OCI-LY1 (cell line): ENCODE measurements at regions not wholly inside any gene's neighbourhood (a gene's known extent, or its start where the extent isn't known, plus 50 kb on each side); places are given as distances from the start of the nearest gene placed in this dataset.

Source experiments
- H2AFZ ChIP-seq: fragments of 200-600 bp; sonication (generic), shearing (Covaris generic); 2 replicates; pipeline ENCODE4 v1.6.0; 2014; ENCODE audit warnings: antibody characterized with exemption, mild to moderate bottlenecking, low read length
- H3F3A ChIP-seq: fragments of 200-600 bp; sonication (generic), shearing (Covaris generic); 2 replicates; pipeline ENCODE4 v1.6.0; 2014; ENCODE audit warnings: mild to moderate bottlenecking, antibody characterized with exemption, low read length, moderate library complexity; ENCODE audit not compliant: insufficient read depth
- H3K27ac ChIP-seq: fragments of 200-600 bp; sonication (generic); 2 replicates; pipeline ENCODE4 v1.5.1; 2014; ENCODE audit warnings: low read length, mixed run types, mild to moderate bottlenecking, low read depth; ENCODE audit not compliant: poor library complexity, severe bottlenecking
- H3K27me3 ChIP-seq: fragments of 200-600 bp; sonication (generic); 2 replicates; pipeline ENCODE4 v1.6.0; 2014; ENCODE audit warnings: antibody characterized with exemption, mild to moderate bottlenecking, low read length, moderate library complexity; ENCODE audit not compliant: insufficient read depth
- H3K36me3 ChIP-seq: fragments of 200-600 bp; sonication (generic); 2 replicates; pipeline ENCODE4 v1.6.1; 2014; ENCODE audit warnings: mild to moderate bottlenecking, antibody characterized with exemption, low read length, moderate library complexity, mixed read lengths; ENCODE audit not compliant: insufficient read depth
- H3K4me1 ChIP-seq: fragments of 200-600 bp; sonication (generic); 2 replicates; pipeline ENCODE4 v1.5.1; 2014; ENCODE audit warnings: mild to moderate bottlenecking, low read length, moderate library complexity; ENCODE audit not compliant: insufficient read depth, severe bottlenecking
- H3K4me2 ChIP-seq: fragments of 200-600 bp; sonication (generic), shearing (Covaris generic); 2 replicates; pipeline ENCODE4 v1.6.1; 2014; ENCODE audit warnings: low read length
- H3K4me3 ChIP-seq: fragments of 200-600 bp; sonication (generic); 2 replicates; pipeline ENCODE4 v1.5.1; 2014; ENCODE audit warnings: low read length, low read depth, mild to moderate bottlenecking, mixed read lengths; ENCODE audit not compliant: poor library complexity, severe bottlenecking
- H3K79me2 ChIP-seq: fragments of 200-600 bp; shearing (Covaris generic); 2 replicates; pipeline ENCODE4 v1.6.1; 2016; ENCODE audit warnings: mixed run types, low read length, mixed read lengths; ENCODE audit not compliant: insufficient read depth
- H3K9ac ChIP-seq: fragments of 200-600 bp; sonication (generic), shearing (Covaris generic); 2 replicates; pipeline ENCODE4 v1.6.1; 2014; ENCODE audit warnings: mild to moderate bottlenecking, low read length, mixed read lengths
- H3K9me2 ChIP-seq: fragments of 200-600 bp; sonication (generic), shearing (Covaris generic); 2 replicates; pipeline ENCODE4 v1.6.1; 2014; ENCODE audit warnings: low read depth, mild to moderate bottlenecking, low read length, mixed read lengths
- H3K9me3 ChIP-seq: fragments of 200-600 bp; shearing (Covaris generic); 2 replicates; pipeline ENCODE4 v1.6.1; 2014; ENCODE audit warnings: low read length, mixed read lengths
- H4K20me1 ChIP-seq: fragments of 200-600 bp; sonication (generic), shearing (Covaris generic); 2 replicates; pipeline ENCODE4 v1.6.0; 2016; ENCODE audit warnings: mild to moderate bottlenecking, low read length; ENCODE audit not compliant: insufficient read depth
- EZH2 ChIP-seq: fragments of 200-600 bp; sonication (generic), shearing (Covaris generic); IDR thresholded peaks from 2 replicates; pipeline ENCODE4 v1.8.0; 2017; ENCODE audit warnings: borderline replicate concordance, mixed run types, mild to moderate bottlenecking, antibody characterized with exemption, low read length, moderate library complexity, mixed read lengths
- TF ChIP-seq, protein P1 (sequence below): fragments of 200-600 bp; sonication (generic), shearing (Covaris generic); IDR thresholded peaks from 2 replicates; pipeline ENCODE4 v1.5.1; 2017; ENCODE audit warnings: mild to moderate bottlenecking, antibody characterized with exemption, low read length, moderate library complexity, mixed read lengths

DNA sequence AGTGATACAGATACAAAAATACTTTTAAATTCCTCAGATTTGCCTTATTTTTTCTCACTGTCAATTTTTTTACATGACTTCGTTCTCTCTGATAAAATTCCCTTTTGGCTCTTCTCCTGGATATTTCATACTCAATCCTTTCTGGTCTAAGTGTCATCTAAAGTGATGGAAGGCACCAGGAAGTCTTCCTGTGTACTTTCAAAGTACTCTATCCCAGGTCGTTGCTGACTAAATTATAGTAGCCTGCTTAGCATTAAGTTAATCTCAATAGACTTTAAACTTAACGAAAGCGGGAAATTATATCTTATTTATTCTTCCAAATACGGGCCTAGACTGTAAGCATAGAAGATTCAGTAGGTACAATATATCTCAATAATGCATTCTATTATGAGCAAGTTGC, 67.8 kb downstream of the CASP12 start:
- Histone ChIP-seq H3K4me3 (no peak overlapping the region), H3K27ac (no peak overlapping the region), H3K36me3 (no peaks in the 10 kb centered on the region), H3K4me1 (no peaks in the 10 kb centered on the region), H2AFZ (no peak overlapping the region), H3K9me2 (no peaks in the 10 kb centered on the region), H3K27me3 (no peaks in the 10 kb centered on the region), H3F3A (no peaks in the 10 kb centered on the region), H4K20me1 (no peaks in the 10 kb centered on the region), H3K9me3 (no peaks in the 10 kb centered on the region), H3K79me2 (no peaks in the 10 kb centered on the region), H3K4me2 (no peak overlapping the region), H3K9ac (no peak overlapping the region)
- TF ChIP-seq EZH2: no peak
- TF ChIP-seq, protein P1, sequence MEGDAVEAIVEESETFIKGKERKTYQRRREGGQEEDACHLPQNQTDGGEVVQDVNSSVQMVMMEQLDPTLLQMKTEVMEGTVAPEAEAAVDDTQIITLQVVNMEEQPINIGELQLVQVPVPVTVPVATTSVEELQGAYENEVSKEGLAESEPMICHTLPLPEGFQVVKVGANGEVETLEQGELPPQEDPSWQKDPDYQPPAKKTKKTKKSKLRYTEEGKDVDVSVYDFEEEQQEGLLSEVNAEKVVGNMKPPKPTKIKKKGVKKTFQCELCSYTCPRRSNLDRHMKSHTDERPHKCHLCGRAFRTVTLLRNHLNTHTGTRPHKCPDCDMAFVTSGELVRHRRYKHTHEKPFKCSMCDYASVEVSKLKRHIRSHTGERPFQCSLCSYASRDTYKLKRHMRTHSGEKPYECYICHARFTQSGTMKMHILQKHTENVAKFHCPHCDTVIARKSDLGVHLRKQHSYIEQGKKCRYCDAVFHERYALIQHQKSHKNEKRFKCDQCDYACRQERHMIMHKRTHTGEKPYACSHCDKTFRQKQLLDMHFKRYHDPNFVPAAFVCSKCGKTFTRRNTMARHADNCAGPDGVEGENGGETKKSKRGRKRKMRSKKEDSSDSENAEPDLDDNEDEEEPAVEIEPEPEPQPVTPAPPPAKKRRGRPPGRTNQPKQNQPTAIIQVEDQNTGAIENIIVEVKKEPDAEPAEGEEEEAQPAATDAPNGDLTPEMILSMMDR: no peak

DNA sequence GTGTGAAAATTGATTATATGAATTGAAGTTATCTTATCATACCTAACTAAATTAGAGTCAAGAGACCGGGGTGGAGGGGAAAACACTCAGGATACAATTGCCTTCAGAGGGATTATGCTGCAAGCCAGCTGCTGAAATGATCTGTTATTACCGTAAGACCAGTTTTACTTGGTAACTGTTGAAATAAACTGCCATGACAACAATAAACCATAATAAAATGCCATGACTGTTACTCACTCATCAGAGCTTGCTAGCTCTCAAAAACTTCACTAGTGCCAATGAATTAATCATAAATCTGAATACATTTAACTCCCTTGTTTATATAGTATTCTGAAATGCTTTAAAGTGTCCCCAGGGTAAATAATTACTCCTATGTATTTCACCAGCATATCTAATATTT, 68.2 kb downstream of the CASP12 start:
- no peak for TF ChIP-seq EZH2
- TF ChIP-seq, protein P1: no peak
- Histone ChIP-seq H3K9ac (no peak overlapping the region), H3K27me3 (no peaks in the 10 kb centered on the region), H2AFZ (no peak overlapping the region), H3F3A (no peaks in the 10 kb centered on the region), H3K9me3 (no peaks in the 10 kb centered on the region), H3K79me2 (no peaks in the 10 kb centered on the region), H3K4me3 (no peak overlapping the region), H4K20me1 (no peaks in the 10 kb centered on the region), H3K9me2 (no peaks in the 10 kb centered on the region), H3K4me2 (no peak overlapping the region), H3K36me3 (no peaks in the 10 kb centered on the region), H3K27ac (no peak overlapping the region), H3K4me1 (no peaks in the 10 kb centered on the region)

DNA sequence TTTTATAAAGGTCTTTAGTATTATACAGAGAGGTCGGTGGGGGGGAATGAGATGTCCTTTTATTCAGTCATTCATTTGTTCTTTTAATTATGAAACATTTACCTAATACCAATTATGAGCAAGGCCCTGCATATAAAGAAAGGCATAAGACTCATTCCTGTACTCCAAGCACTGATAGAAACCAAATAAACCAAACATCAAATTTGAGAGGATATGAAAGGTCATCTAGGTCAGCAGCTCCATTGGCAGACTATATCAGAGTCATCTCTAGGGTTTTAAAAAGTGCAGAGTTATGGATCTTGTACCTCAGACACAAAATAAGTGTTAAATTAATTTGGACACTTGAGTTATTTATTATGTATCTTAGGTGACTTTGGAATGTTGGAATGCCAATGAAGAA, 71.5 kb downstream of the CASP12 start:
- no peak overlapping the region for H2AFZ ChIP-seq
- no peak overlapping the region for H3K4me3 ChIP-seq
- no peak overlapping the region for H3K4me2 ChIP-seq
- no peaks in the 10 kb centered on the region for H3K4me1 ChIP-seq
- H3K9ac ChIP-seq: no peak overlapping the region
- no peaks in the 10 kb centered on the region for H3K9me3 ChIP-seq
- H3K27ac ChIP-seq: no peak overlapping the region
- no peaks in the 10 kb centered on the region for H3K9me2 ChIP-seq
- no peaks in the 10 kb centered on the region for H3K79me2 ChIP-seq
- no peaks in the 10 kb centered on the region for H4K20me1 ChIP-seq
- H3K27me3 ChIP-seq: no peaks in the 10 kb centered on the region
- no peak for TF ChIP-seq EZH2
- TF ChIP-seq, protein P1: no peak
- H3F3A ChIP-seq: no peaks in the 10 kb centered on the region
- no peaks in the 10 kb centered on the region for H3K36me3 ChIP-seq
